Prostate gland (tissue), 2 donors: ENCODE measurements at regions not wholly inside any gene's neighbourhood (a gene's known extent, or its start where the extent isn't known, plus 50 kb on each side); places are given as distances from the start of the nearest gene placed in this dataset.

ENCODE experiments used
- POLR2A ChIP-seq: fragments of 450-650 bp; IDR thresholded peaks from one replicate; pipeline ENCODE4 v1.6.1; 2016; ENCODE audit warnings: antibody characterized with exemption, mild to moderate bottlenecking
- TF ChIP-seq, protein P1 (sequence below), 4 experiments: fragments of 200-600 bp in 2 of 4; fragments of 450-650 bp in 2 of 4; sonication (generic) in 2 of 4; IDR thresholded peaks; 1 replicate in 3 of 4; 2 replicates in 1 of 4; pipeline ENCODE4 v1.5.1; 2016 to 2019; ENCODE audit warnings: antibody characterized with exemption in 4 of 4, mild to moderate bottlenecking in 2 of 4, moderate library complexity in 2 of 4

DNA sequence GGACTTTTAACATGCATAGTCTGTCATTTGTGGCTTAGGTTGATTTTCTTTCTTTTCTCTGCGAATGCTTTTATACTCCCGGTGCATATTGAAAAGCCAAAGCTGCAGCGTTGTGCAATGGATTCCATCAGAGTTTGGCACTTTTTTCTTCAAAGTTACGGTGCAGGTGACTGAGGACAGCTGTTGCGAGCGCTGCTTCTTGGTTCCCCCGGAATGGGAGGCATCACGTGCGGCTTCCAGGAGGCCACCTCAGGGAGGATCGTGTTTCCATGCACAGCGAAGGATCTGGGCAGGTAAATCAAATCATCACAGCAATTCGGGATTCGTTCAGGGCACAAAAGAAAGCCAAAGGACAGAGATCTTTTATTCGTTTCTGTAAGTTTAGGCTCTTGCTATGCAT, 109.6 kb upstream of the ALKAL2 start:
- no peak for TF ChIP-seq POLR2A
- TF ChIP-seq, protein P1, sequence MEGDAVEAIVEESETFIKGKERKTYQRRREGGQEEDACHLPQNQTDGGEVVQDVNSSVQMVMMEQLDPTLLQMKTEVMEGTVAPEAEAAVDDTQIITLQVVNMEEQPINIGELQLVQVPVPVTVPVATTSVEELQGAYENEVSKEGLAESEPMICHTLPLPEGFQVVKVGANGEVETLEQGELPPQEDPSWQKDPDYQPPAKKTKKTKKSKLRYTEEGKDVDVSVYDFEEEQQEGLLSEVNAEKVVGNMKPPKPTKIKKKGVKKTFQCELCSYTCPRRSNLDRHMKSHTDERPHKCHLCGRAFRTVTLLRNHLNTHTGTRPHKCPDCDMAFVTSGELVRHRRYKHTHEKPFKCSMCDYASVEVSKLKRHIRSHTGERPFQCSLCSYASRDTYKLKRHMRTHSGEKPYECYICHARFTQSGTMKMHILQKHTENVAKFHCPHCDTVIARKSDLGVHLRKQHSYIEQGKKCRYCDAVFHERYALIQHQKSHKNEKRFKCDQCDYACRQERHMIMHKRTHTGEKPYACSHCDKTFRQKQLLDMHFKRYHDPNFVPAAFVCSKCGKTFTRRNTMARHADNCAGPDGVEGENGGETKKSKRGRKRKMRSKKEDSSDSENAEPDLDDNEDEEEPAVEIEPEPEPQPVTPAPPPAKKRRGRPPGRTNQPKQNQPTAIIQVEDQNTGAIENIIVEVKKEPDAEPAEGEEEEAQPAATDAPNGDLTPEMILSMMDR (IDR thresholded peaks at IDR 0.05) = no peak
